ENCODE measurements at regions not wholly inside any gene's neighbourhood (a gene's known extent, or its start where the extent isn't known, plus 50 kb on each side); places are given as distances from the start of the nearest gene placed in this dataset.

- ChIA-PET POLR2A (no interaction called here), CTCF (no interaction called here)
- Mint-ChIP-seq H3K4me1 (no peaks in the 10 kb centered on the region), H3K27me3 (peaks cover 19% of the 10 kb centered on the region), H3K9me3 (peaks cover 6% of the 10 kb centered on the region), H3K36me3 (ENCODE audit: low read depth) (no peaks in the 10 kb centered on the region), H3K27ac (no peak overlapping the region), H3K4me3 (no peak overlapping the region)
- ATAC-seq (ENCODE audit: low read depth) (no peak), DNase-seq (no peak)
- intact Hi-C loops (cut with micrococcal nuclease): no loop called here
- no peak for TF ChIP-seq CTCF (IDR thresholded peaks at IDR 0.05)
Observed at GRCh38 chr6:40293060-40293459, 294.1 kb downstream of the LRFN2 start.

GRCh38 chr6:40290816-40291215 lies 296.3 kb downstream of the LRFN2 start:
- Mint-ChIP-seq H3K4me1 (no peaks in the 10 kb centered on the region), H3K4me3 (no peak overlapping the region), H3K9me3 (peaks cover under 1% of the 10 kb centered on the region), H3K27me3 (peaks cover 33% of the 10 kb centered on the region), H3K36me3 (ENCODE audit: low read depth) (no peaks in the 10 kb centered on the region), H3K27ac (no peak overlapping the region)
- DNase-seq: no peak
- no peak for ATAC-seq (ENCODE audit: low read depth)
- no peak for TF ChIP-seq CTCF (IDR thresholded peaks at IDR 0.05)
- ChIA-PET CTCF (no interaction called here), POLR2A (no interaction called here)
- intact Hi-C loops (cut with micrococcal nuclease): no loop called here

- POLR2A ChIA-PET: no interaction called here
- H3K27ac Mint-ChIP-seq: no peak overlapping the region
- no peaks in the 10 kb centered on the region for H3K36me3 Mint-ChIP-seq (ENCODE audit: low read depth)
- intact Hi-C loops (cut with micrococcal nuclease): no loop called here
- CTCF ChIA-PET: no interaction called here
- peaks cover 43% of the 10 kb centered on the region for H3K27me3 Mint-ChIP-seq
- no peak for TF ChIP-seq CTCF (IDR thresholded peaks at IDR 0.05)
- H3K9me3 Mint-ChIP-seq: no peaks in the 10 kb centered on the region
- H3K4me1 Mint-ChIP-seq: no peaks in the 10 kb centered on the region
- DNase-seq (no peak), ATAC-seq (ENCODE audit: low read depth) (no peak)
- no peak overlapping the region for H3K4me3 Mint-ChIP-seq
Observed at GRCh38 chr6:40288919-40289318, 298.2 kb downstream of the LRFN2 start.

GRCh38 chr6:40287296-40287850 lies 299.8 kb downstream of the LRFN2 start:
- intact Hi-C loops (cut with micrococcal nuclease): no loop called here
- ChIA-PET POLR2A (no interaction called here), CTCF (no interaction called here)
- no peak overlapping the region for H3K27ac Mint-ChIP-seq
- no peaks in the 10 kb centered on the region for H3K9me3 Mint-ChIP-seq
- DNase-seq (no peak), ATAC-seq (ENCODE audit: low read depth) (no peak)
- H3K4me3 Mint-ChIP-seq: no peak overlapping the region
- no peaks in the 10 kb centered on the region for H3K4me1 Mint-ChIP-seq
- H3K27me3 Mint-ChIP-seq: peaks cover 42% of the 10 kb centered on the region
- no peak for TF ChIP-seq CTCF (IDR thresholded peaks at IDR 0.05)
- H3K36me3 Mint-ChIP-seq (ENCODE audit: low read depth): no peaks in the 10 kb centered on the region

GRCh38 chr6:40286721-40287120 lies 300.4 kb downstream of the LRFN2 start:
- ChIA-PET CTCF (no interaction called here), POLR2A (no interaction called here)
- peaks cover 40% of the 10 kb centered on the region for H3K27me3 Mint-ChIP-seq
- intact Hi-C loops (cut with micrococcal nuclease): no loop called here
- H3K36me3 Mint-ChIP-seq (ENCODE audit: low read depth): no peaks in the 10 kb centered on the region
- no peak overlapping the region for H3K27ac Mint-ChIP-seq
- no peak for DNase-seq
- H3K9me3 Mint-ChIP-seq: no peaks in the 10 kb centered on the region
- TF ChIP-seq CTCF (IDR thresholded peaks at IDR 0.05): no peak
- H3K4me1 Mint-ChIP-seq: no peaks in the 10 kb centered on the region
- ATAC-seq (ENCODE audit: low read depth): no peak
- no peak overlapping the region for H3K4me3 Mint-ChIP-seq

Data from activated B cell treated with CpG ODN at 0.5 μM for 24 hours (primary cell).